GM19324 (cell line): ENCODE measurements at regions not wholly inside any gene's neighbourhood (a gene's known extent, or its start where the extent isn't known, plus 50 kb on each side); places are given as distances from the start of the nearest gene placed in this dataset.

Experiments
- ATAC-seq: cut with Tn5 transposase; IDR thresholded peaks from one replicate; pipeline ENCODE4 v1.9.1; 2021; ENCODE audit warnings: mild to moderate bottlenecking, moderate library complexity; ENCODE audit not compliant: unreplicated experiment, low FRiP score

DNA sequence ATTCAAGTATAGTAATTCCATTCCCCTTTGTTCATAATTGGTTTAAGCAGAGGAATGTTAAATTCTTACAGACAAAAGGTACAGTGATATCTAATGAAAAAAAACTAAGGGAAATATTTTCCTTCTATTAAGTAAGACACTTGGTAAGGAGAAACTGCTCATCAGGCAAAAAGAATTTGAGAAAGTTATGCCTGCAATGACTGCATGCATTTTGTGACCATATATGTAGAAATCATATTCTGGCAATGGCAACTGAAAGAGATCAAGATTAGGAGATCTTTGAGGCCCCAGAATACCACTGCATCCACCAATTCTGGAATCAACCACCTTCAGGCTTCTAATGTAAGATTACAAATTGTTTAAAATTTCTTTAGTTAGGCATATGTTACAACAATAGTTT, 364.8 kb downstream of the PCDH10 start:
- ATAC-seq: no peak

- no peak for ATAC-seq
These were observed 349.1 kb downstream of the PCDH10 start for GRCh38 chr4:133498149-133498548.

- ATAC-seq: no peak
These were observed 344.7 kb downstream of the PCDH10 start for GRCh38 chr4:133493776-133494175.

- no peak for ATAC-seq
These were observed 344.1 kb downstream of the PCDH10 start for GRCh38 chr4:133493241-133493640.

DNA sequence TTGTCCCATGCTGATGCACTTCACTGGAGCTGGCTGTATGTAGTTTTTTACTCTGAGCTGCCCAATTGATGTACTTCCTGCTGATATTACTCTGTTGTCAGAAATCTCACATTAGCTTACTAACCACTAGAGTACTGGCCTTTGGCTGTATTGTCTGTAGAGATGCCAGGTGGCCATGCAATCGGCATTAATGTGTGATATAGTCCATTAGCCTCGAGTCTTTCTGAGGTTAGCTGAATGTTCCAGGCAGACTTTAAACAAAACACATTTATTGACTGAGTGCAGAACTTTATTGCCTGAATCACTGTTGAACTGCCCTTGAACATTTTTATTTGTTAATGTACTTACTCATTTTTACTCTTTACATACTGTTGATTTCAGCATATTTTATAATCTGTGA, 335.2 kb downstream of the PCDH10 start:
- ATAC-seq: no peak

DNA sequence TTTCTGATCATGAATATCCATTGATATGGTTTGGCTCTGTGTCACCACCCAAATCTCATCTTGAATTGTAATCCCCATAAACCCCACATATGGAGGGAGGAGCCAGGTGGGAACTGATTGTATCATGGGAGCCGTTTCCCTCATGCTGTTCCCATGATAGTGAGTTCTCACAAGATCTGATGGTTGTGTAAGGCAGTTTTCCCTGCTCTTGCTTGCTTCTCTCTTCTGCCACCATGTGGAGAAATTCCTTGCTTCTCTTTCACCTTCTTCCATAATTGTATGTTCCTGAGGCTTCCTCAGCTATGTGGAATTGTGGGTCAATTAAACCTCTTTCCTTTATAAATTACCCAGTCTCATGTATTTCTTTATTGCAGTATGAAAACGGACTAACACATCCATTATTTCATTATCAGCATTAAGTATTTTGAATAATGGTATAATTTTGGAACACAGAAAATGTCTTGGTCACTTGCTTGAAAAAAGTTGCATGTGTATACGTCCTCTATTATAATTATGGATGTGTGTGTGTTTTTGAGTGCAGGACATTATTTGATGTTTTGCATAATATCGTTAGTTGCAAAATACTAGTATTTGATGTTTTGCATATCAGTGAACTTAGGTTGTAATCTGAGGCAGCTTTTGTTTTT, 334.6 kb downstream of the PCDH10 start:
- ATAC-seq: no peak

- no peak for ATAC-seq
These were observed 327.0 kb downstream of the PCDH10 start for GRCh38 chr4:133476063-133476462.

DNA sequence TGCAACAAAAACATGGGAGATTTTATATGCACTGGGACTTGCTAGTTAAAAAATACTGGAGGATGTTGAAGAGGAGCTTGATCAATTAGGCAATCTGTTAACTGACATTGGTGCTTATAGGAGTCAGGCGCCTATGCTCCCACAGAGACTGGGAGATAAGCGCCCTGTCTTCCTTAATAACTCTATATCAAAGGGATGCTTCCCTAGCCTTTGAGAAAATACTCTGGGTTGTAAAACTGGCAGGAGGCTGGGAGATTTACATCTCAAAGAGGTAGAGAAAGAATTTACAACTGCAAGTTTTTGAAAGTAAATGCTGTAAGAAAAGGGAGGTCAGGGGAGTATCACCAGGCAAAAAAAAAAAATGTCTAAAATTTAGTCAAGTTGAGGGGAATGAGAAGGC, 325.4 kb downstream of the PCDH10 start:
- no peak for ATAC-seq

DNA sequence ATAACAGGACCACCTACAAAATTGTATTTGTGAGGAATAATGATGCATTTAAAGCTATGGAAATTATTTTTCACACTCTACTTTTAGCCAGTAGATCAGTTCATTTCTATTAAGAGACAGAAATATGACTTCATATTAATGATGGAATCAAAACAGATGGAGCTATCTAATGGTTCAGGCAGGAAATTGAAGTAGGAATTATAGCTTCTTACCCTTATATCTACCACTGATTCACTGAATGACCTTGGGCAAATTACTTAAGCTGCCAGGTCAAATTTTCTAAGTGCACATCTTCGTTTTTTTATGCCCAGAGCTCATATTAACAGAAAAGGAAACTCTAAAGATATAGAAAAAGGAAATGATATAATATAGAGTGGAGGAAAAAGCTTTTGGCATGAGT, 323.1 kb downstream of the PCDH10 start:
- no peak for ATAC-seq

DNA sequence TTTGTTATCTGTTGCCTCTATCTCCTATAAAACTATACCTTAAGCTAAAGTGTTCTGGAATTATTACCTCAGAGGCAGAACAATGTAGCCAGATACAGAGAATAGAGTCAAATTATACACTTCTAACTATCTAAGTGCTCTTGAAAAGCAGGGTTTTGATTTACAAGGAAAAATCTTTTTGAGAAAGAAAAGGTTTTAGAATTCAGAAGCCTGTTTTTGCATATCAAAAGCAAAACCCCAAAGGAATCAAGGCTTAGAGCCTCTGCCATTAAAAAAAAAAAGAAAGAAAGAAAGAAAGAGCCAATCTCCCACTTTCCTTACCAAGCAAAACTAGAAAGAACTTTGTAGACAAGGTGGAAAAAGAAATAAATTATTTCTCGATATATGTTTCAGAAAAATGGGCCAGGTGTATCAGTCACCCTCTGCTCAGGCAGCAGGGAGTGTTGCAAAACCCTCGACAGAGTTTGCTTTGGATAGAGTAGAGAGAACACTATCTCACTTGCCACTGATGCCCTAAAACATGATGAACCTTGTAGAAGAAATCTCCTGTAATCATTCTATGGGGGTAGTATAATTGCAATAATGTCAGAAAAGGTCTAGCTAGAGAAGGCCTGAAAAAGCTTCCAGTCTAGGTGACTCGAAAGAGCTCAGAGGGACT, 318.3 kb downstream of the PCDH10 start:
- no peak for ATAC-seq

DNA sequence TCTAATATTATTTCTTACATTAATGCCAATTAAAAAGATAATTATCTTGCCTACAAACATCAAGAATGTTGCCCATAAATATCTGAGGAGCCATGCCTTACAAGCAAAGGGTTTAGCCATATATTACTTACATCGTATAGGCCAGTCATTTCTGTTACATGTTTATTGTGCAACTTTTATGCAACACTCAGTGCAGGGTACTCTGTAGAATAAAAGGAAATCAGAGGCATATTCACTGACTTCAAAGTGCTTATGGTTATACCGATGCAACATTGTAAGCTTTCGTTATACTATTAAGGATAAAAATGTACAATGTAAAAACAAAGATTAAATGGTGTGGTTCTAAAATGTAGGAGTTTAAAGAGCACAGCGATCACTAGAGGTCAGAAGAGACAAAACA, 315.9 kb downstream of the PCDH10 start:
- no peak for ATAC-seq

DNA sequence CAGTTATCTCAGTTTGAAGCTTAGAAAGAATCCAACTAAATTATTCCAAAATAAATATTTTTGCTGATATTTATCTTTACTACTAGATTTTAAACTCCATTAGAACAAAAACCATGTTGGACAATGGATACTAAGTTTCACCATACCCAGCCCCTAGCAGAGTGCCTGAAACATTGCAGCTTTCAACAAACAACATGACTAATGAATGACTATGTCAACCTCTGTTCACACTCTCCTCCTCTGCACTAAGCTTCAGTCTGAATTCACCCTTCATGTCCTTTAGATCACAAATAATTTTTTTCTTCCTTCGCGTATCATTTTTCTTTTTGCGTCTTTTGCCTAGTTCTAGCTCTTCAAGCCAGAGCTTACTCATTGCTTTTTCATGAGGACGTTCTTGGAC, 315.2 kb downstream of the PCDH10 start:
- ATAC-seq: no peak

GRCh38 chr4:133452678-133453077, 303.6 kb downstream of the PCDH10 start:
- ATAC-seq: no peak

DNA sequence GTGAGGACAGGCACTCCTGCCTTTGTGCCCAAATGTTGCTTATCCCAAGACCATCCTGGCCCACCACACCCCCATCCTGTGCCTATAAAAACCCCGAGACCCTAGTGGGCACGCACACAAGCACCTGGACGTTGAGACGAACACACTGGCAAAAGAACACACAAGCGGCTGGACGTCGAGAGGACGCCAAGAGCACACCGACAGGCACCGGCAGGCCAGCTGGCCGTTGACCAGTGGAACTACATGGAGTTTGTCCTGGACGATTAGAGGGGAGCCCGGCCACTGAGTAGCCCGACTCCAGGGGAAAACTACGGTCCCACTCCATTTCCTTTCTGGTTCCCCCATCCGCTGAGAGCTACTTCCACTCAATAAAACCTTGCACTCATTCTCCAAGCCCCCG, 301.7 kb downstream of the PCDH10 start:
- ATAC-seq: no peak

DNA sequence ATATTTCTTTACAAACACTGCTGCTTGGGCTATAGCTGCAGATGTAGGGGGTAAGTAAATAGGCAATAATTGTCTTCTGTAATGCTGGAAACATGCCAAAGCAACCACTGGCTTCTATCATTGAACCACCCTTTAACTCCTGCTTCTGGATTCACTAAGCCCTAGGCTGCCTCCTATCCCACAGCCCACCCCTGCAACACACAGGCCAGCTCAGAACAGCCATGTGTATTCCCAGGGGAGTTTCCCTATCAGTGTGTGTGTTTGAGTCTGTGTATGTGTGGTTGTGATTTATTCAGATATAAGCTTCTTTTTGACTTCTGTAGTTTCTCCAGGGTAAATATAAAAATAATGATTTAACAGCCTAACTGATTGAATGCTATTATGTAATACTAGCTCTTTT, 291.3 kb downstream of the PCDH10 start:
- no peak for ATAC-seq

GRCh38 chr4:133439830-133440229, 290.7 kb downstream of the PCDH10 start:
- no peak for ATAC-seq

GRCh38 chr4:133424605-133425004, 275.5 kb downstream of the PCDH10 start:
- ATAC-seq: no peak

DNA sequence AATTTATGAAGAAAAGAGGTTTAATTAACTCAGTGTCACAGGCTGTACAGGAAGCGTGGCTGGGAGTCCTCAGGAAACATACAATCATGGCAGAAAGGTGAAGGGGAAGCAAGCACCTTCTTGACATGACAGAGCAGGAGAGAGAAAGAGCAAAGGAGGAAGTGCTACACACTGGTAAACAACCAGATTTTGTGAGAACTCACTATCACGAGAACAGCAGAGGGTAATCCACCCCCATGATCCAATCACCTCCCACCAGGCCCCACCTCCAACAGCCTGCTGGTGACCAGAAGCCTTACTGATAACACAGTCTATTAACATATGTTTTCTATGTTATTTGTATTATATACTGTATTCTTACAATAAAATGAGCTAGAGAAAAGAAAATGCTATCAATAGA, 254.8 kb downstream of the PCDH10 start:
- no peak for ATAC-seq

DNA sequence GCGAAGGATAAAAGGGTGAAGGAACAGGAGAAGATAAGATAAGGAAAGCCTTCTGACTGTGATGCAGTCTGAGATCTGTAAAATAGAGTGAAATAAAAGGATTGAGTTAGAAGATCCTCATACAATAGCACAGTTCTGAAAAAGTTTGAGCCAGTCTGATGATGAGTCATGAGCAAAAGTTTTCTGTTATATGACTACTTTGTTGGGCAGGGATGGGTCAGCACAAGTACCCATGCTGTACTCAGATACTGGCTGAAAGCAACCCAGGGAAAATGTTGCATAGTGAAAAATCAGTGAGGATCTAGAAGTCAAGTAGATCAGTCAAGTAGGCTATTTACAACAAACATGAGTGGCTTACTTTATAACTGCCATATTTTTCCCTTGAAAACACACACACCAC, 253.5 kb downstream of the PCDH10 start:
- no peak for ATAC-seq

DNA sequence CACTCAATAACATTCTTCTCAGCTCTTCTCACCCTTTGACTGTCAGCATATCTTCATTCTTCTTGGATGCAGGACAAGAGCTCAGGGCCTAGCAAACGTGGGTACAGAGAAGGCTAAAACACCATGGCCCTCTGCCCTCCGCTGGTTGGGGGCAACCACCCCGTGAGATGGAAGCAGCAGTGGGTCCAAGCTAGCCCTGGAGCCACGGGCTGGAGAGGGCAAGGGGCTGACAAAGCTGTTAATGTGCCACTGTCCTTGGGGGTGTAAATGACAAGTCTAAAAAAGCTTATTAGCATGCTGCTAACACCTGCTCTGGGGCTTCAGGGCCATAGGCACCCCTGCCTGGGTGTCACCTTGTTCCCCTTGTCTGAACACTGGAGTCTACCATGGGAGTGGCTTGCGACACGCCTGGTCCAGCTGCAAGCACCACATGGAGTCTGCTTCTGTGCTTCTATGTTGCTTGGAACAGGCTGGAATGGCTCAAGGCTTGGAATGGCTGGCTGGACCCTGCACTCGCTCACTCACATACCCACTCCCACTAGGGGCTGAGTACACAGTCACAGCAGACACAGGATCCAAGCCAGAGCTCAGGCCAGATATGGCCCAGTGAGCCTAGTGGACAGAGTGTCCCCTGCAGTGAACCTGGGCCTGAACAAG, 246.0 kb downstream of the PCDH10 start:
- ATAC-seq: no peak

DNA sequence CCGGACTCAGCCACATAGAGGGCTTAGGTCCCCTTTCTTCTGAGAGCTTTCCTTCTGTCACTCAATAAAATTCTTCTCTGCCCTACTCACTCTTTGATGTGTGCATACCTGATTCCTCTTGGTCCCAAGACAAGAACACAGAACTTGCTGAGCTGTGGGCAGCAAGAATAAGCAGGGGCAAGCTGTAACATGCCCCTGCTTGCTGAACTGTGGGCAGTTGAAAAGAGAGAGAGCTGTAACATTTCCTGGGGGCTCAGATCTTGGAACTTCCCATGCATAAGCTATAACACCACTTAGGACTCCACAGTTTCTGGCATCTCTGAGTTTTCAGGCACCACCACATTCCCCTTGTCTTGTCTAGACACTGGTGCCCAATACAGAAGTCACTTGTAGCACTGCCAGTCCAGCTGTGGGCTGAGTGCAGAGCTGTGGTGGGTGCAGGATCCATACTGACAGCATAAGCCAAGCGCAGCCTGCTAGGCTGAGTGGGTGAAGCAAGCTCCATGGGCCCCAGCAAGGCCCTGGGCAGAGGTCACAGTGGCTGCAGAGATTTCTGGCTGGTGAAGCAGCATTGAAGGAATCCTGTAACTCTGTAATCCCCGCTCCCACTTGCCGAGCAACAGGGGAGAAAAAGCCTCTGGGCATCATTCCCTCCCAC, 241.2 kb downstream of the PCDH10 start:
- no peak for ATAC-seq

- no peak for ATAC-seq
These were observed 239.9 kb downstream of the PCDH10 start for GRCh38 chr4:133389029-133389428.
